B cell (primary cell): ENCODE measurements at regions not wholly inside any gene's neighbourhood (a gene's known extent, or its start where the extent isn't known, plus 50 kb on each side); places are given as distances from the start of the nearest gene placed in this dataset.

ENCODE experiments used
- CTCF ChIP-seq: fragments of 200-600 bp; IDR thresholded peaks from one replicate; pipeline ENCODE4 v1.8.0; 2022; ENCODE audit warnings: antibody characterized with exemption, mild to moderate bottlenecking
- EZH2 ChIP-seq: IDR thresholded peaks from 2 replicates; pipeline ENCODE4 v1.6.1; 2012; ENCODE audit warnings: borderline replicate concordance, low read depth, mild to moderate bottlenecking, moderate library complexity, low read length; ENCODE audit not compliant: insufficient read depth, poor library complexity, severe bottlenecking

GRCh38 chr13:48829536-48829935 lies 146.2 kb upstream of the FNDC3A start:
- TF ChIP-seq CTCF (no peak), EZH2 (no peak)
